GM21717 (cell line): ENCODE measurements at regions not wholly inside any gene's neighbourhood (a gene's known extent, or its start where the extent isn't known, plus 50 kb on each side); places are given as distances from the start of the nearest gene placed in this dataset.

Source experiments
- ATAC-seq: cut with Tn5 transposase; IDR thresholded peaks from one replicate; pipeline ENCODE4 v1.9.1; 2021; ENCODE audit warnings: mild to moderate bottlenecking, moderate library complexity; ENCODE audit not compliant: unreplicated experiment

- no peak for ATAC-seq
These were observed 198.7 kb upstream of the IVNS1ABP start for GRCh38 chr1:185515696-185516095.

DNA sequence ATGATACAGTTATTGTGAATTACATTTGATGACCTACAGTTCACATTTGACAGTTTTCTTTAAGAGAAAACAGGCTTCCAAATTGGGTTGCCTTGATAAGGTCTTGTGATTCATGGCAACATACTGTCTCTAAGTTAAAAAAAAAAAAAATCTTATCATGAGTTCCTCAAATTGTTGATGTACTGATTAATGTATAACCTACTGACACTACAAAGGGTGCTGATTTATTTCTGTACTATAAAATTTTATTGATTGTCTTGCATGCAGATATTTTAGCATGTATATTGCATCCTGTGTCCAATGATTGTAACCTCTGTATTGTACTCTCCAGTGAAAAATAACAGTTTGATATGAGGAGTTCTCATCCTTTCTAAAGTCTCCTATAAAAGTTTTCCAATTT is 197.3 kb upstream of the IVNS1ABP start:
- ATAC-seq: no peak

DNA sequence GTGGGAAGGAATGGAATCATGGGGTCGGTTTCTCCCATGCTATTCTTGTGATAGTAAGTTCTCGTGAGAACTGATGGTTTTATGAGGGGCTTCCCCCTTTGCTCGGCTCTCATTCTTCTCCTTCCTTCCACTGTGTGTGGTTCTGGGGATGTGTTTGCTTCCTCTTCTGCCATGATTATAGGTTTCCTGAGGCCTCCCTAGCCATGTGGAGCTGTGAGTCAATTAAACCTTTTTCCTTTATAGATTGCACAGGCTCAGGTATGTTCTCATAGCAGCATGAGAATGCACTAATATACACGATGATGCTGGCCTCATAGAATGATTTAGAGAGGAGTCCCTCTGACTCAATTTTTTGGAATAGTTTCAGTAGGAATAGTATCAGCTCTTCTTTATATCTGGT is 195.4 kb upstream of the IVNS1ABP start:
- ATAC-seq: no peak

GRCh38 chr1:185501099-185501498 is 184.1 kb upstream of the IVNS1ABP start:
- ATAC-seq: no peak

DNA sequence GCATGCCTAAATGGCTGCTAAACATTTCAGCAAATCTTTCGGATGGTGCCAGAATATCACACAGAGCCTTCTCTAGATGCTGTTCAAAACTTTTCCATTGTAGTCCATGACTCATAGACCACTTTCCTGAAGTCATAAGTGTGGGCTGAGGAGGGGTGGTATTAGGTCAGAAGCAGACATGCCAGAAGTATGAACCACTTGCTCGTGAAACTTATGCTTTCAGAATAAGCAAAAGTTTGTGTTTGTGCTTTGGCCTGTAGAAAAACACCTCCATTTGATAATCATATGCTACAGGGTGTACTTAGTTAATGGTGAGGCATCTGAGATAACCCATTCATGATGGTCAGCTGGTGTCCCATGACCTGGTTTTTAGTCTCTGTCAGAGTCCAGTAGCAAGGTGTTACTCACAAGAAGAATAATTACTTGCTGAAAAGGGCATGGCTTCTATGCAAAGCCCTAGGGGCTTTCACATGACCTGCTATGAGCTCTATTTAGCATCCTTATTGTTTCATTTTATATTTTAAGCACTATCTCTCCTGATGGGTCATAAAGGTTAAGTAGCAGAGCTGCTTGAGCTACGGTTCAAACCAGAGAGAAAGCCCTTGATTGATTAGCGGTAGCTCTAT is 183.1 kb upstream of the IVNS1ABP start:
- no peak for ATAC-seq

GRCh38 chr1:185498207-185498606 is 181.2 kb upstream of the IVNS1ABP start:
- no peak for ATAC-seq

DNA sequence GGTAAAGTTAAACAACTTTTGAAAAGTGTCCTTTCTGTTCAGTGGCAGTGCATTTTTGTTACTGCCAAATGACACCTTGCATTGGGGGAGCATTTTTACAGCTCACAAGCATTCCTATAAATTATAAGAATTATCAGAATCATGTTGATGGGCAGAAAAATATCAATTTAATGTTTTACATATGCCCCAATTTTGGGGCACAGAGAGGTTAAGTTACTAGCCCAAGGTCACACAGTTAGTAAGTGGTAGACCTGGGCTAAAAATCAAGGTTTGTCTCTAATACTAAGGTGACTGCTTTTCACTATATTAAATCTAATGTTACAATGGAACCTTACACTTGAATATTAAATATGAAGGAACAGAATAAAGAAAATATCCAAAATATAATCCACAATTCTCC is 180.1 kb upstream of the IVNS1ABP start:
- ATAC-seq: no peak

GRCh38 chr1:185495898-185496297 is 178.9 kb upstream of the IVNS1ABP start:
- ATAC-seq: no peak

DNA sequence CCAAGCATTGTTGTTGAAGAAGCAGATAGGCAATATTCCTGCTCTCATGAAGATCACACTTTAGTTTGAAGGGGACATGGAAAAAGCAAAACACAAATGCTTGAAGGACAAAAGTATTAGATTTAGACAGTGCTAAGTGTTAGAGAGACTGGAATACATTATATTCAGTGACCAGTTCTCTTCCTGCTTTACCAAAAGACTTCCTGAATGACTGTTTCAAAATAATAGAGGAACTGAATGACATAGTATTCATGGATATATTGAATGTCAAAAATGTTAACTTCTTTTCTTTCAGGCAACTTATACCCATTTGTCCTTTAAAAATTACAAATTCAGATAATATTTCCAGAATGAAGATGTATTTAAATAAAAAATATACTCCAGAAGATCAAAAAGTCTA is 178.0 kb upstream of the IVNS1ABP start:
- ATAC-seq: no peak

GRCh38 chr1:185492089-185492825 is 175.2 kb upstream of the IVNS1ABP start:
- no peak for ATAC-seq

DNA sequence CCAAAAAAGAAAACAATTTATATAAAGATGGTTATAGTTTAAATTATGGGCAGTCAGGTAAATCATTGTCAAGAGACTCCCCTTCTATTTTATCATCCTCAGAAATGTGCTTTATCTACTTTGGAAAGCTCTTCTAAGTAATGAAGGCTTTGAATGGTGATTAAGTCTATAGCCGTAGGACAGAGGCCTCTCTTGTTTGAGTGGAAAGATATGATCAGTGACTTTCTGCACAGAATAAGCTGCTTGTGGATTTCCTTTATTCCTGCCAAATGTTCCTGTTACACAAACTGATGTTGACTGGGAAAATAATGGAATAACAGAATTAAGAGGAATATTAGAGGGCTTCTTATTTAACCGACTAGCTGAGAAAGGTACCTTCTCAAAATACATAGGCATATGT is 174.6 kb upstream of the IVNS1ABP start:
- no peak for ATAC-seq

DNA sequence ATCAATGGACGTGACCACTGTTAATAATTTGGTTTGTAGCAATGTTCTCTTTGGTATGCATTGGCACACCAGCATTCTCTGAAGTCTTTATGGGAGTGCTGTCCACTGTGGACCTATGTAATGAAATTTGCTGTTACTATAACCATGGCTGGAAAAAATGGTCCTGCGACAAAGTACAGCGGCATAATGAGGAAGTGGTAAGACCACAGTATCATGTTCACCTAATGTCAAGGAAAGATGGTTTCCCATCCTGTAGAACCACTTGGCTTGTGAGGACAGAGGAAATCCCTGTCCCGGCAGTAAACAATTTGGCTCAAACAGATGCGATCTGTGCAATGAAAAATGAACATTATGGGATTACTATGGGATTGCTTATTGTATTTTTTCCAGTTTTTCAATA is 173.9 kb upstream of the IVNS1ABP start:
- ATAC-seq: no peak

- no peak for ATAC-seq
These were observed 172.4 kb upstream of the IVNS1ABP start for GRCh38 chr1:185489406-185489805.

DNA sequence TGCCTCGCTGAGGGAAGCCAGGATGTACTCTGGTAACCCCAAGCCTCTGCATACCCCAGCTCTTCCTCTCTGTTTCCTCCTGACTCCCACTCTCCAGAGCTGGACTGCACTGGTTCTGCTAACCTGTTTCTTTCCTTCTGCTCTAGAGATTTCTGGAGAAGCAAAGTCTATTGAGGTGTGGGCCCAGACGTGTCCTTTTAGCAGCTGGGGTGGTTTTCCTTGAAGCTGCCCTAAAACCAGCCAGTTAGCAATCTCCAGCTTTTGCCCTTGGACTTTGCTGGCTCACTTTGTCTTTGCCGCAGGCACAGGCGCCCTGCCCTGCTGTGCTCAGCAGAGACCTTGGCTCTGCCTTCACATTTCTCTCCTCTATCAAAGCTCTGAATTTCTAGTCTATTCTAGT is 171.8 kb upstream of the IVNS1ABP start:
- ATAC-seq: no peak

DNA sequence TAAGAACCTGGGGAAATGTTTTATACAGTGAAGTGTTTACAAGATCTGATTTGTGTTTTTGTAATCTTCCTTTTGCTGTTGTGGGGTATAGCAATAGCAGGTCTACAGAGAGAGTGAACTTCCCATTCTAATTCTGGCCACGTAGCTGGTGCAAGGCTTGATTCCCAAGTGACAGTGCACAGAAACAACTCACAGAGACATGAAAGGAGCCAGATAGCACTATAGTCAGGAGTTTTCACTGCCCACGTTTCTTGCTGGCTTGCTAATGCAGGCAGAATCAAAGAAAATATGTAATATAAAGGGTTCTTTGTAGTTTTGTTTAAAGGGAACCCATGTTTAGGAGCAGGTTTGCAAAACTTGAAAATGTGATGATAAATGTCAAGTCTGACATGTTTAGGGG is 170.9 kb upstream of the IVNS1ABP start:
- no peak for ATAC-seq

- no peak for ATAC-seq
These were observed 170.0 kb upstream of the IVNS1ABP start for GRCh38 chr1:185487026-185487425.

DNA sequence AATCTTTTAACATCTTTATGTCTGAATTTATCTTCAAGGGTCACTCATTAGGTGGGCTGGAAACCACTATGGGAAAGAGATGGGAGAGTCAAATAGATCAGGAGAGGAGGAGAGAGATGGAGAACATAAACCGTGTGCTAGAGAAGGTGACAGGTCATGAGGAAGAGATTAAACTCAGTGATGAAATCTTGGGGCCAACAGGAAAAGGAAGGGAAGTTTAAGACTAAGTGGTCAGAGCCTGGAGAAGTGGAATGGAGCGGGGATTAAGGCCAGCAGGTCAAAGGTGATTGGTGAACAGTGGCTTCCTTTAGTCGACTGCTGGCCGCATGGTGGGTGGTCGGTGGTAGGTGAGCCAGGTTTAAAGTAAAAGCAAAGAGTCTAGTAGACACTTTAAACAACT is 169.3 kb upstream of the IVNS1ABP start:
- no peak for ATAC-seq

DNA sequence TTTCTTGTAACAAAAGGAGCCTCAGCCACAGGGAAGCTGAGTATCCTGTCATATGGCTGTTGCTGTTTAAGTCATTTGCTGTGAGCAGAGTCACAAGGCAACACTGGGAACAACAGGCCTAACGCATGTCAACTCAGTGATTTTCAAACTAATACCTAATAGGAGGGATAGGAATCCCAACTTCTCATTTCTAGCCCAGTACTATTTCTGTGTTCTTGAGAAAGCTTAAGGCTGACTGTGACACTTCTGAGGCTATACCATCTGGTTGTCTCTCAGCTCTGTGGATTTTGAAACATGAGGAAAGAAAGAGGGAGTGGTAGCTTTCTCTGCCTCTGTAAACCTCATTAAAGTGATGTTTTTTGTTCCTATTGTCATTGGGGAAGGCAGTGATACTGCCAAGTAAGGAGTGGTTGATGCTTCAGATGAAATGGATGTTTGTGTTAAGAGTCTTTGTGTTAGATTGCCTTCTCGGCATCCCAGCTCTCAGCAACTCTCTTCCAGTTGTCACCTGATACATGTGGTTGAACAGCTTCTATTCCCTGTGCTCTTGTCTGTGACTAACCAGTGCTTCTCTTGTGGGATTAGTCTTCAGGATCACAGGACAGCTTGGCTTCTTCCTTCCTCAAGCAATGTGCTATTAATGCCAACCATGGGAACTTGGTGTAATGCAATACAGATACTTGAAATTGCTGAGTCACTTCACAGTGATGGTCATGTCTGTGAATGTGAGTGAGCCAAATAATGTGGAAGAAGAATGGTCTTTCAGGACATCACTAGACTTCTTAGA is 166.8 kb upstream of the IVNS1ABP start:
- no peak for ATAC-seq

DNA sequence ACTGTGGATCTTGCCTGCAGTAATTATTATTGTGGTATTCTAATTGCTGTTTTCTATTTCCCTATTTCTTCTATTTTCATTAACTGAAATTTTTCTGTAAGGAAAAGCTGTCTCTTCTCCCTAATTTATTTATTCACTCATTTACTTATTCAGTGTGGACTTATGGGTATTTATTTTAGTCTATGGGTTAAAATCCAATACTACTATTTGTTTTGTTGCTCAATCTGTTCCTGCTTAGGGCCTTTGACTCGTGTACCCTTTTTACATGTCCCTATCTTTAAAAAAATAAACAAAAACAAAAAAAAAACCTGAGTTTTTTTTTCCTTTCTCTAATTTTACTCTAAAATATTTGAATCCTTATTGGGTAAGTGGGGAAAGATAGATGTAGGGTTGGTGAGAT is 166.2 kb upstream of the IVNS1ABP start:
- no peak for ATAC-seq

- ATAC-seq: no peak
These were observed 163.5 kb upstream of the IVNS1ABP start for GRCh38 chr1:185480545-185480944.

DNA sequence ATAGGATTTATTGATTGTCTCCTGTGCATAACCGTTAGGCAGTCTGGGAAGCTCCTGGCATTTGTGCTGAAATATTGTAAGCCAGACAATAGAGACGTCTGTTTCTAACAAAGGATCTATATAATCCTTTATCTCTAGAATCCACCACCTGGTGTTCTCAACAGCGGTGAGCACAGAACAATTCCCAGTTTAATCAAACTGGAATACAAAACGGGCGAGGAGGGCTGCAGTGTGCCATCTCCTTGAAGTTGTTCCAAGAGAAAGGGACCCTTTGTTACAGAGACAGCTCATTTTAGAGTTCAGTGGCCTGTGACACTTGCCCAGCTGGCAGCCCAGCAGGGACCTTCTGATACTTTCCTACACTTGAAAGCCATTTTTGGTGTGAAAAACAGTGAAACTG is 162.8 kb upstream of the IVNS1ABP start:
- ATAC-seq: no peak

DNA sequence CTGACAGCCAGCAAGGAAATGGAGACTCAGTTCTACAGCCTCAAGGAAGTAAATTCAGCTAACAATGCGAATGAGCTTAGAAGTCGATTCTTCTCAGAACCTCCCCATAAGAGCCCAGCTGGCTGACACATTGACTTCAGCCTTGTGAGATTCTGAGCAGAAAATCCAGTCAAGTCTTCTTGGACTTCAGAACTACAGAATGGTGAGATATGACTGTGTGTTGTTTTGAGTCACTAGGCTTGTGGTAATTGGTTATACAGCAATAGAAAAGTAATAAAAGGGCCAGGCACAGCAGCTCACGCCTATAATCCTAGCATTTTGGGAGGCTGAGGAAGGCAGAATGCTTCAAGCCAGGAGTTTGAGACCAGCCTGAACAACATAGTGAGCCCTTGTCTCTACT is 161.8 kb upstream of the IVNS1ABP start:
- ATAC-seq: no peak
